ENCODE measurements at regions not wholly inside any gene's neighbourhood (a gene's known extent, or its start where the extent isn't known, plus 50 kb on each side); places are given as distances from the start of the nearest gene placed in this dataset.

GRCh38 chr18:54020156-54020745 lies 204.2 kb downstream of the MBD2 start:
- Mint-ChIP-seq H3K9me3 (no peaks in the 10 kb centered on the region), H3K4me1 (peaks cover 8% of the 10 kb centered on the region), H3K27ac (no peak overlapping the region), H3K4me3 (no peak overlapping the region), H3K27me3 (ENCODE audit: low read depth) (peaks cover 1% of the 10 kb centered on the region), H3K36me3 (ENCODE audit: low read depth) (no peaks in the 10 kb centered on the region)
- no peak for TF ChIP-seq CTCF (IDR thresholded peaks at IDR 0.05; ENCODE audit: unreplicated experiment in 3 of 3)

GRCh38 chr18:54019641-54020040 lies 204.8 kb downstream of the MBD2 start:
- Mint-ChIP-seq H3K36me3 (ENCODE audit: low read depth) (no peaks in the 10 kb centered on the region), H3K4me1 (peaks cover 2% of the 10 kb centered on the region), H3K9me3 (no peaks in the 10 kb centered on the region), H3K27ac (no peak overlapping the region), H3K4me3 (no peak overlapping the region), H3K27me3 (ENCODE audit: low read depth) (no peaks in the 10 kb centered on the region)
- TF ChIP-seq CTCF (IDR thresholded peaks at IDR 0.05; ENCODE audit: unreplicated experiment in 3 of 3), result no peak

GRCh38 chr18:54013452-54013851 lies 211.0 kb downstream of the MBD2 start:
- Mint-ChIP-seq H3K27me3 (ENCODE audit: low read depth) (no peaks in the 10 kb centered on the region), H3K27ac (no peak overlapping the region), H3K9me3 (no peaks in the 10 kb centered on the region), H3K4me1 (no peaks in the 10 kb centered on the region), H3K36me3 (ENCODE audit: low read depth) (no peaks in the 10 kb centered on the region), H3K4me3 (no peak overlapping the region)
- no peak for TF ChIP-seq CTCF (IDR thresholded peaks at IDR 0.05; ENCODE audit: unreplicated experiment in 3 of 3)

GRCh38 chr18:54004828-54005227 lies 219.6 kb downstream of the MBD2 start:
- no peaks in the 10 kb centered on the region for H3K27me3 Mint-ChIP-seq (ENCODE audit: low read depth)
- H3K9me3 Mint-ChIP-seq, result peaks cover 4% of the 10 kb centered on the region
- H3K4me1 Mint-ChIP-seq, result no peaks in the 10 kb centered on the region
- no peak overlapping the region for H3K27ac Mint-ChIP-seq
- no peaks in the 10 kb centered on the region for H3K36me3 Mint-ChIP-seq (ENCODE audit: low read depth)
- TF ChIP-seq CTCF (IDR thresholded peaks at IDR 0.05; ENCODE audit: unreplicated experiment in 3 of 3), result no peak
- no peak overlapping the region for H3K4me3 Mint-ChIP-seq

- Mint-ChIP-seq H3K4me1 (no peaks in the 10 kb centered on the region), H3K27ac (no peak overlapping the region), H3K36me3 (ENCODE audit: low read depth) (no peaks in the 10 kb centered on the region), H3K9me3 (peaks cover 4% of the 10 kb centered on the region), H3K4me3 (no peak overlapping the region), H3K27me3 (ENCODE audit: low read depth) (no peaks in the 10 kb centered on the region)
- TF ChIP-seq CTCF (IDR thresholded peaks at IDR 0.05; ENCODE audit: unreplicated experiment in 3 of 3), result no peak
Observed at GRCh38 chr18:54003195-54003594, 221.3 kb downstream of the MBD2 start.

GRCh38 chr18:53997064-53997463 lies 227.4 kb downstream of the MBD2 start:
- Mint-ChIP-seq H3K4me3 (no peak overlapping the region), H3K36me3 (ENCODE audit: low read depth) (no peaks in the 10 kb centered on the region), H3K27me3 (ENCODE audit: low read depth) (no peaks in the 10 kb centered on the region), H3K4me1 (no peaks in the 10 kb centered on the region), H3K27ac (no peak overlapping the region), H3K9me3 (no peaks in the 10 kb centered on the region)
- no peak for TF ChIP-seq CTCF (IDR thresholded peaks at IDR 0.05; ENCODE audit: unreplicated experiment in 3 of 3)
